Testis (tissue), 2 donors: ENCODE measurements at regions not wholly inside any gene's neighbourhood (a gene's known extent, or its start where the extent isn't known, plus 50 kb on each side); places are given as distances from the start of the nearest gene placed in this dataset.
A peak's percentile ranks its signal among the peaks of the same experiment; 100 is the strongest.

Experiments used
- DNase-seq: peaks from one replicate; pipeline ENCODE4 v3.0.0-alpha.2; 2019
- H3K27ac ChIP-seq, 2 donors: fragments of 200-600 bp; sonication (generic); one replicate each; pipeline ENCODE4 v1.5.1; 2019
- H3K27me3 ChIP-seq: fragments of 200-600 bp; sonication (generic); one replicate; pipeline ENCODE4 v1.5.1; 2019
- H3K36me3 ChIP-seq: fragments of 200-600 bp; sonication (generic); one replicate; pipeline ENCODE4 v1.5.1; 2017; ENCODE audit warnings: low read depth; ENCODE audit errors: missing control alignments
- H3K4me1 ChIP-seq: fragments of 200-600 bp; sonication (generic); one replicate; pipeline ENCODE4 v1.5.1; 2019
- H3K4me3 ChIP-seq, 2 donors: fragments of 200-600 bp; sonication (generic); one replicate each; pipeline ENCODE4 v1.5.1; 2017 to 2019
- H3K9me3 ChIP-seq: fragments of 200-600 bp; sonication (generic); one replicate; pipeline ENCODE4 v1.5.1; 2017
- CTCF ChIP-seq, 3 experiments: fragments of 450-650 bp in 2 of 3; fragments of 200-600 bp in 1 of 3; sonication (generic) in 1 of 3; IDR thresholded peaks; one replicate each; pipeline ENCODE4 v1.5.1; 2016 to 2019; ENCODE audit warnings: antibody characterized with exemption in 3 of 3, mild to moderate bottlenecking in 2 of 3, moderate library complexity in 1 of 3
- POLR2A ChIP-seq: fragments of 450-650 bp; IDR thresholded peaks from one replicate; pipeline ENCODE4 v1.6.1; 2017; ENCODE audit warnings: antibody characterized with exemption, mild to moderate bottlenecking, moderate library complexity
- WGBS, 2 donors: methylation state at CpG; one replicate each; pipeline ENCODE4 v1.1.5; 2018; 5-methylcytosine and 5-hydroxymethylcytosine counted together
- intact Hi-C: fragments of 100-400 bp; cut with DNase I; formaldehyde crosslinking; loops from one replicate; pipeline ENCODE4 v1.15.1; 2023; ENCODE audit warnings: low total_unique reads

DNA sequence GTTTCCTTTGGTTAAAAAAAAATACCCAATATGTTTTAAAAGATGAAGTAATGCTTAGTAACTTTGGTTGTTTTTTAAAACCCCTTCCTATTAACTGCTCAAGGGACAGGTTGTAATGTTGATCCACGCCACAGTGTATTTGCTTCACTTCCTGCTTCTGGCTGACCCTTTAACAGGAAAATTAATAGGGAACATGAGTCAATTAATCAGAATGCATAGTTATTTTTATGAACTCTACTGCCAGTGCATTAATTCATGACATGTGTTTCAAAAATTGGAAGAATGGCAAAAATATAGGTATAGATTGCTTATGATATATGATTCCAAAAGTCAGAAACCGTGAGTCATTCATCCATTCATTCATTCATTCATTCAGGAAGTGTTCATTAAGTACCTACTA is 204.8 kb downstream of the SETD4 start:
- 85 to 95% methylated on average over 2 of the region's 2 CpGs for WGBS, 2 donors

GRCh38 chr21:35854281-35854680 is 206.0 kb downstream of the SETD4 start:
- 96 to 97% methylated on average over 6 to 7 of the region's 7 CpGs for WGBS, 2 donors
- TF ChIP-seq POLR2A: no peak
- DNase-seq: no peak
- Histone ChIP-seq H3K4me3 (no peak overlapping the region), H3K9me3 (no peaks in the 10 kb centered on the region), H3K36me3 (no peaks in the 10 kb centered on the region), H3K27me3 (no peaks in the 10 kb centered on the region), H3K4me1 (peaks cover 31% of the 10 kb centered on the region), H3K27ac (no peak overlapping the region)
- intact Hi-C loops: no loop called here

More for the DNA sequence above, 204.8 kb downstream of the SETD4 start:
- Histone ChIP-seq H3K9me3 (no peaks in the 10 kb centered on the region), H3K36me3 (no peaks in the 10 kb centered on the region), H3K27me3 (no peaks in the 10 kb centered on the region), H3K27ac (no peak overlapping the region), H3K4me3 (no peak overlapping the region), H3K4me1 (peaks cover 21% of the 10 kb centered on the region)
- intact Hi-C loops: no loop called here
- TF ChIP-seq CTCF (IDR thresholded peaks at IDR 0.05) (no peak), POLR2A (no peak)
- DNase-seq: no peak

DNA sequence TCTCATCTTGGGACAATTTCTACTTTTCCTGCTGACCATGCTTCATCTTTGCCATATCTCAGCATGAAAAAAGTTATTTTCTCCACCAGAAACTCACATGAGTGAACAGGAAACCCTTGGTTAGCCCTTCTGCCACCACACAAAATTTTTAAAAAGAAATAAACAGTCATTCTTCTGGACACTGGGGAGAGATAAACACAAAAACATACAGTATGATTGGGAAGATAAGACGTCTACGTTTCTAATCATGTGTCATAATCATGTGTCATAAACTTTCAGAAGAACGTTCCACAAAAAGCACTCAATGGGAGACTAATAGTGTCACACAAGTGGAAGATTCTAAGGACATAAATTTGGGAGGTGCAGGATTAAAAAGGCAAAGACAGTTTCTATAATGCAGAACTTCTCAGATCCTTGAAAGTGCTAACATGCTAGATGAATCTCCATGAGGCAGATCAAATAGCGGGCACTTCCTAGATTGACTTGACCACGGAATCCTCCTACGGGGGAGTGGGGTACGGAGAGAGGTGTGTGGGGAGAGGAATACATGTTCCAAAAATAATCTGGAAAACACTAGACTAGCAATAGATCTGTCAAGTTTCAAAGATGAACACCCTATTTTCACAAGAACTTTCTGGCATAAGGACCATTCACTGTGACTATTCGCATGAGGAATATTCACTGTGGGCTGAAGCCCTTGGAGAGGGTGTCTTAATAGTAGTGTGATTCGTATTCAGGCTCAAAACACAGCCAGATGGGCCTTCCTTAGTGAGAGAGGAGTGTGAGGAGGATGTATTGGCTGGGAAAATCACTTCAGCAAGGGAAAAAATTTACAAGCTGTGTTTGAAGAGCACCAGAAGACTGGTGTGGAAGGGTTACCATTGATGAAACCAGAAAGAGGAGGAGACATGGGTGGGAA is 206.7 kb downstream of the SETD4 start:
- WGBS, 2 donors: 77% methylated on average over 9 of the region's 9 CpGs
- intact Hi-C loops: no loop called here

GRCh38 chr21:35852820-35853219 is 207.5 kb downstream of the SETD4 start:
- DNase-seq: peak; percentile 56
- no peaks in the 10 kb centered on the region for H3K27me3 ChIP-seq
- no peak overlapping the region for H3K4me3 ChIP-seq
- peak overlapping the region in 1 of 2 donors; percentile 72 for H3K27ac ChIP-seq
- intact Hi-C loops: no loop called here
- WGBS, 2 donors: 29 to 52% methylated on average over 2 of the region's 2 CpGs
- H3K9me3 ChIP-seq: no peaks in the 10 kb centered on the region
- H3K4me1 ChIP-seq: peaks cover 33% of the 10 kb centered on the region
- no peaks in the 10 kb centered on the region for H3K36me3 ChIP-seq
- TF ChIP-seq POLR2A (no peak), CTCF (IDR thresholded peaks at IDR 0.05) (no peak)

More for the DNA sequence above, 206.7 kb downstream of the SETD4 start:
- DNase-seq: no peak
- H3K27me3 ChIP-seq: no peaks in the 10 kb centered on the region
- no peaks in the 10 kb centered on the region for H3K36me3 ChIP-seq
- peak overlapping the region in 1 of 2 donors; percentile 72 for H3K27ac ChIP-seq
- H3K4me1 ChIP-seq: peaks cover 33% of the 10 kb centered on the region
- no peaks in the 10 kb centered on the region for H3K9me3 ChIP-seq
- no peak for TF ChIP-seq CTCF (IDR thresholded peaks at IDR 0.05)
- no peak for TF ChIP-seq POLR2A
- no peak overlapping the region for H3K4me3 ChIP-seq

GRCh38 chr21:35850542-35851103 is 209.7 kb downstream of the SETD4 start:
- no peaks in the 10 kb centered on the region for H3K36me3 ChIP-seq
- no peaks in the 10 kb centered on the region for H3K27me3 ChIP-seq
- intact Hi-C loops: no loop called here
- 64% methylated on average over 5 to 9 of the region's 9 CpGs for WGBS, 2 donors
- H3K4me1 ChIP-seq: peaks cover 33% of the 10 kb centered on the region
- TF ChIP-seq POLR2A (no peak), CTCF (IDR thresholded peaks at IDR 0.05) (no peak)
- DNase-seq: peak; percentile 40
- peak overlapping the region in 1 of 2 donors; percentile 1 for H3K27ac ChIP-seq
- H3K9me3 ChIP-seq: no peaks in the 10 kb centered on the region
- no peak overlapping the region for H3K4me3 ChIP-seq
